Loucy (cell line): ENCODE measurements at regions not wholly inside any gene's neighbourhood (a gene's known extent, or its start where the extent isn't known, plus 50 kb on each side); places are given as distances from the start of the nearest gene placed in this dataset.

Experiments used
- CTCF ChIP-seq: fragments of 200-600 bp; sonication (generic); conservative IDR thresholded peaks from 2 replicates; pipeline ENCODE4 v1.5.1; 2014; ENCODE audit warnings: mild to moderate bottlenecking, antibody characterized with exemption, low read length
- EZH2phosphoT487 ChIP-seq: fragments of 200-600 bp; IDR thresholded peaks from 2 replicates; pipeline ENCODE4 v1.6.1; 2018; ENCODE audit warnings: antibody characterized with exemption, mild to moderate bottlenecking, moderate library complexity, borderline replicate concordance

GRCh38 chr18:40932862-40933261 lies 1022.2 kb upstream of the PIK3C3 start:
- TF ChIP-seq CTCF (no peak), EZH2phosphoT487 (no peak)
